ENCODE measurements at regions not wholly inside any gene's neighbourhood (a gene's known extent, or its start where the extent isn't known, plus 50 kb on each side); places are given as distances from the start of the nearest gene placed in this dataset.

DNA sequence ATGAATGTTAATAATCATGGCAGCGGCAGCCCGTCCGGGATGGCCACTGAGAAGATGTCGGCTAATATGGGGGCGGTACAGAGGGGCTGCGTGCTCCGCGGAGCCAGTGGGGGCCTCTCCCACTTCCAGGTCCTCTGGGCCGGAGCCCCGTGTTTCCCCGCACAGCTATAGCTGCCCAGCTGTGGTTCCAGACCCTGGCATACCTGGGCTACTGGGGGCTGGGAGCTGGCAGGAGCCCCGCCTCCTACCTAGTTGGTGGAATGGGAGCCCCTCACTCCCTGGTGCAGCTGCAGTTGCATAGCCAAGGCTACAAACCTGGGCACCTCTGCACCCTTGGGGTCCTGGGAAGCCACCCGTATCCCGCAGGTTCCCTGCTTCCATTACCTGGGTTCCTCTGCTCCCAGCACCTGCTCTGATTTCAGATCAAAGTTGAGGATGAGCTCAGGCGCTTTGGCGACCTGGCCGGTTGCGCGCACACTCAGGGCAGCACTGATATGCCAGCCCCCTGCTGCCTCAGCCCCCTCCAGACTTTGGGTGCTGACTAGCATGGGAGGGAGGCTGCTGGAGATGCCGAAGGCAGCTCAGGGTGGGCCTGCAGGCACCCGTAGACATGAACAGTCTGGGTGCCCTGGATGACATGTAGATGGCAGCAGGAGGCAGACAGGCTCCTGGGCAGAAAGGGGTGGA lies 236.5 kb upstream of the SEMA3D start:
- TF ChIP-seq POLR2A (IDR thresholded peaks at IDR 0.05), result no peak
- TF ChIP-seq, protein P1, sequence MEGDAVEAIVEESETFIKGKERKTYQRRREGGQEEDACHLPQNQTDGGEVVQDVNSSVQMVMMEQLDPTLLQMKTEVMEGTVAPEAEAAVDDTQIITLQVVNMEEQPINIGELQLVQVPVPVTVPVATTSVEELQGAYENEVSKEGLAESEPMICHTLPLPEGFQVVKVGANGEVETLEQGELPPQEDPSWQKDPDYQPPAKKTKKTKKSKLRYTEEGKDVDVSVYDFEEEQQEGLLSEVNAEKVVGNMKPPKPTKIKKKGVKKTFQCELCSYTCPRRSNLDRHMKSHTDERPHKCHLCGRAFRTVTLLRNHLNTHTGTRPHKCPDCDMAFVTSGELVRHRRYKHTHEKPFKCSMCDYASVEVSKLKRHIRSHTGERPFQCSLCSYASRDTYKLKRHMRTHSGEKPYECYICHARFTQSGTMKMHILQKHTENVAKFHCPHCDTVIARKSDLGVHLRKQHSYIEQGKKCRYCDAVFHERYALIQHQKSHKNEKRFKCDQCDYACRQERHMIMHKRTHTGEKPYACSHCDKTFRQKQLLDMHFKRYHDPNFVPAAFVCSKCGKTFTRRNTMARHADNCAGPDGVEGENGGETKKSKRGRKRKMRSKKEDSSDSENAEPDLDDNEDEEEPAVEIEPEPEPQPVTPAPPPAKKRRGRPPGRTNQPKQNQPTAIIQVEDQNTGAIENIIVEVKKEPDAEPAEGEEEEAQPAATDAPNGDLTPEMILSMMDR (IDR thresholded peaks at IDR 0.05 in 4 of 5, conservative IDR thresholded peaks at IDR 0.05 in 1 of 5), result no peak
